GM21723 (cell line): ENCODE measurements at regions not wholly inside any gene's neighbourhood (a gene's known extent, or its start where the extent isn't known, plus 50 kb on each side); places are given as distances from the start of the nearest gene placed in this dataset.
"Not testable (repeated sequence)": the region's sequence is repeated elsewhere in the genome, so short reads cannot be mapped to it uniquely, and the experiment has no call there.

Experiments
- ATAC-seq: cut with Tn5 transposase; IDR thresholded peaks from one replicate; pipeline ENCODE4 v1.9.1; 2021; ENCODE audit warnings: mild to moderate bottlenecking, moderate library complexity; ENCODE audit not compliant: unreplicated experiment

GRCh38 chr1:219560856-219561255 is 52.0 kb downstream of the ZC3H11B start:
- no peak for ATAC-seq

- ATAC-seq, result no peak
These were observed 53.0 kb downstream of the ZC3H11B start for GRCh38 chr1:219559899-219560298.

- no peak for ATAC-seq
These were observed 57.1 kb downstream of the ZC3H11B start for GRCh38 chr1:219555806-219556205.

GRCh38 chr1:219555031-219555692 is 57.7 kb downstream of the ZC3H11B start:
- no peak for ATAC-seq

- ATAC-seq, result no peak
These were observed 58.9 kb downstream of the ZC3H11B start for GRCh38 chr1:219553934-219554502.

- no peak for ATAC-seq
These were observed 62.7 kb downstream of the ZC3H11B start for GRCh38 chr1:219550201-219550600.

GRCh38 chr1:219549215-219549614 is 63.7 kb downstream of the ZC3H11B start:
- no peak for ATAC-seq

GRCh38 chr1:219548386-219548785 is 64.5 kb downstream of the ZC3H11B start:
- no peak for ATAC-seq

GRCh38 chr1:219545756-219546155 is 67.1 kb downstream of the ZC3H11B start:
- ATAC-seq, result not testable (repeated sequence)

- no peak for ATAC-seq
These were observed 68.6 kb downstream of the ZC3H11B start for GRCh38 chr1:219544163-219544846.

- no peak for ATAC-seq
These were observed 69.9 kb downstream of the ZC3H11B start for GRCh38 chr1:219542828-219543518.

GRCh38 chr1:219541946-219542345 is 71.0 kb downstream of the ZC3H11B start:
- no peak for ATAC-seq

GRCh38 chr1:219539645-219540254 is 73.2 kb downstream of the ZC3H11B start:
- no peak for ATAC-seq

- no peak for ATAC-seq
These were observed 74.0 kb downstream of the ZC3H11B start for GRCh38 chr1:219538886-219539285.

- ATAC-seq, result no peak
These were observed 75.7 kb downstream of the ZC3H11B start for GRCh38 chr1:219537223-219537631.

GRCh38 chr1:219536038-219536437 is 76.9 kb downstream of the ZC3H11B start:
- no peak for ATAC-seq

- no peak for ATAC-seq
These were observed 77.9 kb downstream of the ZC3H11B start for GRCh38 chr1:219534991-219535390.

- ATAC-seq, result no peak
These were observed 79.6 kb downstream of the ZC3H11B start for GRCh38 chr1:219533280-219533679.

- no peak for ATAC-seq
These were observed 83.8 kb downstream of the ZC3H11B start for GRCh38 chr1:219529116-219529515.

- no peak for ATAC-seq
These were observed 84.3 kb downstream of the ZC3H11B start for GRCh38 chr1:219528633-219529032.

GRCh38 chr1:219527994-219528393 is 84.9 kb downstream of the ZC3H11B start:
- ATAC-seq, result no peak
